HG03457 (cell line): ENCODE measurements at regions not wholly inside any gene's neighbourhood (a gene's known extent, or its start where the extent isn't known, plus 50 kb on each side); places are given as distances from the start of the nearest gene placed in this dataset.
"Not testable (repeated sequence)": the region's sequence is repeated elsewhere in the genome, so short reads cannot be mapped to it uniquely, and the experiment has no call there.

ENCODE experiments used
- ATAC-seq: cut with Tn5 transposase; IDR thresholded peaks from one replicate; pipeline ENCODE4 v1.9.1; 2021; ENCODE audit warnings: moderate number of reproducible peaks; ENCODE audit not compliant: unreplicated experiment

DNA sequence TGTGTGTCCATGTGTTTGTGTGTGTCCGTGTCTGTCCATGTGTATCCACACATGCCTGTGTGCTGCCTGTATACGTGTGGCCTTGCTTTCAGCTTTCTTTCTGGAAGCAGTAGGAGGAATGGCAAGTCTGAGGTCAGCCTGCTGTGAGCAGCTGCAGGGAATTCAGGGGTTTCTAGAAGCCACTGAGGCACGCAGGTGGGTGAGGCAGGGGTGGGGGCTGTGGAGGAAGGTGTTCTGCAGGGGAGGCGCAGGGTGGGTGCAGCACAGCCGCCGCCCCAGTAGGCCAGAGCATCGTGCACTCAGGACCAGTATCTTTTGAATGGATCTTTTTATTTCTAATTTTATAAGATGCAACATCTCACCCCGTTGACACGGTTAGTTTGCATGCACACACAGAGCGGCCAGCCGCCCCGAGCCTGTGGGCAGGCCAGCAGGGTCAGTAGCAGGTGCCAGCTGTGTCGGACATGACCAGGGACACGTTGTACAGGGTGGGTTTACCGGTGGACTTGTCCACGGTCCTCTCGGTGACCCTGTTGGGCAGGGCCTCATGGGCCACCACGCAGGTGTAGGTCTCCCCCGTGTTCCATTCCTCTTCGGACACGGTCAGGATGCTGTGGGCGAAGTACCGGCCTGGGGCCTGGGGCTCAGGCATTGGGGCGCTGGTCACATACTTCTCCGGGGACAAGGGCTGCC, 327.7 kb downstream of the TMEM121 start:
- no peak for ATAC-seq

DNA sequence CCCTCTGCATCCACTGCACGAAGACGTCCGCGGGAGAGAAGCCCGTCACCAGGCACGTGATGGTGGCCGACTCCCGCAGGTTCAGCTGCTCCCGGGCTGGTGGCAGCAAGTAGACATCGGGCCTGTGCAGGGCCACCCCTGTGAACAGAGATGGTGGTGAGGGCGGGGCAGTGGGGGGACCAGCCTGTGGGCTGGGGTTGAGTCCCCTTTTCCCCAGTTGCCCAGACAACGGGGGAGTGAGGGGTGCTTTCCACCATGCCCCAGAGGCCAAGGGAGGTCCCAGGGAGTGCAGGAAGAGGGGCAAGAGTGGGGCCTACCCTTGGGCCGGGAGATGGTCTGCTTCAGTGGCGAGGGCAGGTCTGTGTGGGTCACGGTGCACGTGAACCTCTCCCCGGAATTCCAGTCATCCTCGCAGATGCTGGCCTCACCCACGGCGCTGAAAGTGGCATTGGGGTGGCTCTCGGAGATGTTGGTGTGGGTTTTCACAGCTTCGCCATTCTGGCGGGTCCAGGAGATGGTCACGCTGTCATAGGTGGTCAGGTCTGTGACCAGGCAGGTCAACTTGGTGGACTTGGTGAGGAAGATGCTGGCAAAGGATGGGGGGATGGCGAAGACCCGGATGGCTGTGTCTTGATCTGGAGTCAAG, 328.3 kb downstream of the TMEM121 start:
- ATAC-seq, result no peak

DNA sequence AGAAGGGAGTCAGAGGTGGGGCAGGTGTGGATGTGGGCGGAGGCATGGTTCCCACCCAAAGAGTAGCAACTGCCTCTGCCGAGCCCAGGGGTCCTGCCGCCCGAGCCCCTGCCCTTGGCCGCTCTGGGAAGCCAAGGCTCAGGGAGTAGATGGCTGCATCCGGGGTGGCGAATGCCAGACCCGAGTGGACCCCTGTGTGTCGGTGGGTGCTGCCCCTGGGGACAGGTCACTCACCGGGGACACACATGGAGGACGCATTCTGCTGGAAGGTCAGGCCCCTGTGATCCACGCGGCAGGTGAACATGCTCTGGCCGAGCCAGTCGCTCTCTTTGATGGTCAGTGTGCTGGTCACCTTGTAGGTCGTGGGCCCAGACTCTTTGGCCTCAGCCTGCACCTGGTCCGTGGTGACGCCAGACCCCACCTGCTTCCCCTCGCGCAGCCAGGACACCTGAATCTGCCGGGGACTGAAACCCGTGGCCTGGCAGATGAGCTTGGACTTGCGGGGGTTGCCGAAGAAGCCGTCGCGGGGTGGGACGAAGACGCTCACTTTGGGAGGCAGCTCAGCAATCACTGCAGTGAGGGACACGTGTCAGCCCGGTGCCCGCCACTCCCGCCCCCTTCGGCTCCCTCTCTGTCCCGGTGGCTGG, 329.0 kb downstream of the TMEM121 start:
- no peak for ATAC-seq

DNA sequence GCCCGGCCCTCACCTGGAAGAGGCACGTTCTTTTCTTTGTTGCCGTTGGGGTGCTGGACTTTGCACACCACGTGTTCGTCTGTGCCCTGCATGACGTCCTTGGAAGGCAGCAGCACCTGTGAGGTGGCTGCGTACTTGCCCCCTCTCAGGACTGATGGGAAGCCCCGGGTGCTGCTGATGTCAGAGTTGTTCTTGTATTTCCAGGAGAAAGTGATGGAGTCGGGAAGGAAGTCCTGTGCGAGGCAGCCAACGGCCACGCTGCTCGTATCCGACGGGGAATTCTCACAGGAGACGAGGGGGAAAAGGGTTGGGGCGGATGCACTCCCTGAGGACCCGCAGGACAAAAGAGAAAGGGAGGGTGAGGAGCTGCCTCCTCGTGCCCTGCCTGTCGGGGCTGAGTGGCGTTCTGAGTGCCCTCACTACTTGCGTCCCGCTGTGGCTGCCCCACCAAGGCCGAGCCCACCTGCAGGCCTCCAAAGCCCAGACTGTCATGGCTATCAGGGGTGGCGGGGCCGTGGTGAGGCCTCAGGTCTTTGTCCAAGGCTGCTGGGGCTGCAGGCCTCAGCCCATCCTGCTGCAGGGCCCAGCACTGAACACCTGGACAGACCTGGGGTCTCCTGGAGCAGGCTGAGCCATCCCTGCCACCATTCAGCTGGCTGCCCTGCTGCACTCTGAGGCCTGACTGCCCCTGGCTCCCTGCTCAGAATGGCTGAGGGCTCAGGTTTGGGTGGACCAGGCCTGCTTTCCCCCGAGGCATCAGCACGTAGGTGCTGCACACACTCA, 329.7 kb downstream of the TMEM121 start:
- no peak for ATAC-seq

DNA sequence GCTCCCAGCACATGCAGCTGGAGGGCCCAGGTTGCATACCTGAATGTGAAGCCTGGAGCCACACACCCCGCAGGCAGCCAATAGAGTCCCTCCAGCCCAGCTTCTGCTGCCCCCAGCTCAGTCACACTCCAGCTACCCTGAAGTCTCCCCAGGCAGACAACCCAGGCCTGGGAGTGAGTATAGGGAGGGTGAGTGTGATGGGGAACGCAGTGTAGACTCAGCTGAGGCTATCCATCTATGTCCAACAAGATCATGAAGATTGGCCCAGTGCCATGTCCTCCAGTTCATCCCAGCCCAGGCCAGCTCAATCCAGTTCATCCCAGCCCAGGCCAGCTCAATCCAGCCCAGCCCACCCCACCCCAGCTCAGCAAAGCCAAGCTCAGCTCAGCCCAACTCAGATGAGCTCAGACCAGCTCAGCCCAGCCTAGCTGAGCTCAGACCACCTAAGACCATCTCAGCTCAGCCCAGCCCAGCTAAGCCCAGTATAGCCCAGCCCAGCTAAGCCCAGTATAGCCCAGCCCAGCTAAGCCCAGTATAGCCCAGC, 330.4 kb downstream of the TMEM121 start:
- ATAC-seq, result no peak

DNA sequence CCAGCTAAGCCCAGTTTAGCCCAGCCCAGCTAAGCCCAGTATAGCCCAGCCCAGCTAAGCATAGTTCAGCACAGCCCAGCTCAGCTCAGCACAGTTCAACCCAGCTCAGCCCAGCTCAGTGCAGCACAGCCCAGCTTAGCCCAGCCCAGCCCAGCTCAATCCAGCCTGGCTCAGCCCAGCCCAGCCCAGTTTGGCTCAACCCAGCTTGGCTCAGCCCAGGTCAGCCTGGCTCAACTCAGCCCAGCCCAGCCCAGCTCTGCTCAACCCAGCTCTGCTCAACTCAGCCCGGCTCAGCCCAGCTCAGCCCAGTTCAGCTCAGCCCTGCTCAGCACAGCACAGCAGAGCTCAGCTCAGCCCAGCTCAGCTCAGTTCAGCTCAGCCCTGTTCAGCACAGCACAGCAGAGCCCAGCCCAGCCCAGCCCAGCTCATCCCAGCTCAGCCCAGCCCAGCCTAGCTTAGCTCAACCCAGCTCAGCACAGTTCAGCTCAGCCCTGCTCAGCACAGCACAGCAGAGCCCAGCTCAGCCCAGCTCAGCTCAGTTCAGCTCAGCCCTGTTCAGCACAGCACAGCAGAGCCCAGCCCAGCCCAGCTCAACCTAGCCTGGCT, 330.9 kb downstream of the TMEM121 start:
- ATAC-seq, result no peak

DNA sequence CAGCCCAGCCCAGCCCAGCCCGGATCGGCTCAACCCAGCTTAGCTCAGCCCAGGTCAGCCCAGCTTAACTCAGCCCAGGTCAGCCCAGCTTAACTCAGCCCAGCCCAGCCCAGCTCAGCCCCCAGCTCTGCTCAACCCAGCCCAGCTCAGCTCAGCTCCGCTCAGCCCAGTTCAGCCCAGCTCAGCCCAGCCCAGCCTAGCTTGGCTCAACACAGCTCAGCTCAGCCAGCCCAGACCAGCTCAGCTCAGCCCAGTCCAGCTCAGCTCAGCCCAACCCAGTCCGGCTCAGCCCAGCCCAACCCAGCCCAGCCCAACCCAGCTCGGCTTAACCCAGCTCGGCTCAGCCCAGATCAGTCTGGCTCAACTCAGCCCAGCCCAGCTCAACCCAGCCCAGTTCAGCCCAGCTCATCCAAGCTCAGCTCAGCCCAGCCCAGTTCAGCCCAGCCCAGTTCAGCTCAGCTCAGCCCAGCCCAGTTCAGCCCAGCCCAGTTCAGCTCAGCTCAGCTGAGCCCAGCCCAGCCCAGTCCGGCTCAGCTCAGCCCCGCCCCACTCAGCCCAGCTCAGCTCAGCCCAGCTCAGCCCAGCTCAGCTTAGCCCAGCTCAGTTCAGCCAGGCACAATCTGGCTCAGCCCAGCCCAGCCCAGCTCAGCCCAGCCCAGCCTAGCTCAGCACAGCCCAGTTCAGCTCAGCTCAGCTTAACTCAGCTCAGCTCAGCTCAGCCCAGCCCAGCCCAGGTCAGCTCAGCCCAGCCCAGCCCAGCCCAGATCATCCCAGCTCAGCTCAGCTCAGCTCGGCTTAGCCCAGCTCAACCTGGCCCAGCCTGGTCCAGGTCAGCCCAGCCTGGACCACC, 331.7 kb downstream of the TMEM121 start:
- ATAC-seq, result no peak

DNA sequence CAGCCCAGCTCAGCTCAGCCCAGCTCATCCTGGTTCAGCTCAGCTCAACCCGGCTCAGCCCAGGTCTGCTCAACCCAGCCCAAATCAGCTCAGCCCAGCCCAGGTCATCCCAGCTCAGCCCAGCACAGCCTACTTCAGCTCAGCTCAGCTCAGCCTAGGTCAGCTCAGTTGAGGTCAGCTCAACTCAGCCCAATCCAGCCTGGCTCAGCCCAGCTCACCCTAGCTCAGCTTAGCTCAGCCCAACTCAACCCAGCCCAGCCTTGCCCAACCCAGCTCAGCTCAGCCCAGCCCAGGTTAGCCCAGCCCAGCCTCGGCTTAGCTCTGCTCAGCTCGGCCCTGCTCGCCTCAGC, 332.3 kb downstream of the TMEM121 start:
- ATAC-seq, result no peak

DNA sequence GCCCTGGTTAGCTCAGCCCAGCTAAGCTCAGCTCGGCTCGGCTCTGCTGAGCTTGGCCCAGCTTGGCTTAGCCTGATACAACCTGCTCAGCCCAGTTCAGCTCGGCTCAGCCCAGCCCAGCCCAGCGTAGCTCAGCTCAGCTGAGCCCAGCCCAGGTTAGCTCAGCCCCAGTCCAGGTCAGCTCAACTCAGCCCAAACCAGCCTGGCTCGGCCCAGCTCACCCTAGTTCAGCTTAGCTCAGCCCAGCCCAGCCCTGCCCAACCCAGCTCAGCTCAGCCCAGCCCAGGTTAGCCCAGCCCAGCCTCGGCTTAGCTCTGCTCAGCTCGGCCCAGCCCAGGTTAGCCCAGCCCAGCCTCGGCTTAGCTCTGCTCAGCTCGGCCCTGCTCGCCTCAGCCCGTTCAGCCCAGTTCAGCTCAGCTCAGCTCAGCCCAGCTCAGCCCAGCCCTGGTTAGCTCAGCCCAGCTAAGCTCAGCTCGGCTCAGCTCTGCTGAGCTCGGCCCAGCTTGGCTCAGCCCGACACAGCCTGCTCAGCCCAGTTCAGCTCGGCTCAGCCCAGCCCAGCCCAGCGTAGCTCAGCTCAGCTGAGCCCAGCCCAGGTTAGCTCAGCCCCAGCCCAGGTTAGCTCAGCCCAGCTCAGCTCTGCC, 332.8 kb downstream of the TMEM121 start:
- not testable (repeated sequence) for ATAC-seq

DNA sequence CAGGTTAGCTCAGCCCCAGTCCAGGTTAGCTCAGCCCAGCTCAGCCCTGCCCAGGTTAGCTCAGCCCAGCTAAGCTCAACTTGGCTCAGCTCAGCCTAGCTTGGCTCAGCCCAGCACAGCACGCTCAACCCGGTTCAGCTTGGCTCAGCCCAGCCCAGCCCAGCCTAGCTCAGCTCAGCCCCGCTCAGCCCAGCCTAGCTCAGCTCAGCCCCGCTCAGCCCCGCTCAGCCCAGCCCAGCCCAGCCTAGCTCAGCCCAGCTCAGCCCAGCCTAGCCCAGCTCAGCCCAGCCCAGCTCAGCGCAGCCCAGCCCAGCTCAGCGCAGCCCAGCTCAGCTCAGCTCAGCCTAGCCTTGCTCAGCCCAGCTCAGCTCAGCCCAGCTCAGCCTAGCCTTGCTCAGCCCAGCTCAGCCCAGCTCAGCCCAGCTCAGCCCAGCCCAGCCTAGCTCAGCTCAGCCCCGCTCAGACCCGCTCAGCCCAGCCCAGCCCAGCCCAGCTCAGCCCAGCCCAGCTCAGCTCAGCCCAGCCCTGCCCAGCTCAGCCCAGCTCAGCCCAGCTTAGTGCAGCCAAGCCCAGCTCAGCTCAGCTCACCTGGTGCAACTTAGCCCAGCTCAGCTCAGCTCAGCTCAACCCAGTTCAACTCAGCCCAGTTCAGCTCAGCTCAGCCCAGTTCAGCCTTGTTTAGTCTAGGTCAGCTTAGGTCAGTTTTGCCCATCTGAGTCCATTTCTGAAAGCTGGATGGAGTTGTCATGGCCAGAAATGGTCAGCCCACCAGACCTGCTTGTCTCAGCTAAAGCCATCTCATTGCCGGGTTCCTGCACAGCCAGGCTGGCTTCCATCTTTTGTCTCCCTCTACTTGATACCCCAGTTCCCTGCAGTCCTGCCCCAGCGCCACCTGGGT, 333.6 kb downstream of the TMEM121 start:
- ATAC-seq, result no peak

DNA sequence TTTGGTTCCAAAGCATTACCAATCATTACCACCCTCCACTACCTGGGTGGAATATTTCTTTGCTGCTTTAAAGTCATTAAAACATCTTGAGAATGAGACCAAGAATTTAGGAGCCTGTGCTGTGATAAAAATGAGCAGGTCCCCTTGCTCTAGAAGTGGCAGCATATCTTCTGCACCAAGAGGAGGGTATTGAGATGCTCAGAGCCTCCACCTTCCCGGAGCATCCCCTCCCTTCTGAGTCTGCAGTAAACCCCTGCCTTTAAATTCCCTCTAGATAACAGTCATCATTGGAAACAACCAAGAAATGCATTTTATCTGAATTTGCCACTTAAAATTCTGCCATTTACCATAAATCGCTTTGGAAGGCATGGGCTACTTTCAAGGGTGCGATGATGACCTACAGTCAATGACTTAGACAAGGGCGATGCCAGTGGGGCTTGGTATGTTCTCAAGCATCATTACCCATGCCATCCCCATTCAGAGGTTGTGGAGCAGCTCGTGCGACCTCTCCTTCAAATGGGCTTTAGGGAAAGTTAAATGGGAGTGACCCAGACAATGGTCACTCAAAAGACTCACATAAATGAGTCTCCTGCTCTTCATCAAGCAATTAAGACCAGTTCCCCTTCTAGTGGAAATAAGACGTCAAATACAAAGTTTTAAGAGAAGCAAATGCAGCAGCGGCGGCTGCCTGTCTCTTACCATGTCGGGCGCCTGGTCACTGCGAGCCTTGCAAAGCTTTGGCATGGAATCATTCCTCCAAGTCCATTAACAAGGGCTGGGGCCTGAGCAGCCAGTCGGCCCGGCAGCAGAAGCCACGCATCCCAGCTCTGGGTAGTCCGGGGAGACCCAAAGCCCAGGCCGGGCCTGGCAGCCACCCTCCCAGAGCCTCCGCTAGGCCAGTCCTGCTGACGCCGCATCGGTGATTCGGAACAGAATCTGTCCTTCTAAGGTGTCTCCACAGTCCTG, 334.5 kb downstream of the TMEM121 start:
- ATAC-seq, result no peak

DNA sequence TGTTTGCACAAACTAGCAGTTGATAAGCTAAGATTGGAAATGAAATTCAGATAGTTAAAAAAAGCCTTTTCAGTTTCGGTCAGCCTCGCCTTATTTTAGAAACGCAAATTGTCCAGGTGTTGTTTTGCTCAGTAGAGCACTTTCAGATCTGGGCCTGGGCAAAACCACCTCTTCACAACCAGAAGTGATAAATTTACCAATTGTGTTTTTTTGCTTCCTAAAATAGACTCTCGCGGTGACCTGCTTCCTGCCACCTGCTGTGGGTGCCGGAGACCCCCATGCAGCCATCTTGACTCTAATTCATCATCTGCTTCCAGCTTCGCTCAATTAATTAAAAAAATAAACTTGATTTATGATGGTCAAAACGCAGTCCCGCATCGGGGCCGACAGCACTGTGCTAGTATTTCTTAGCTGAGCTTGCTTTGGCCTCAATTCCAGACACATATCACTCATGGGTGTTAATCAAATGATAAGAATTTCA, 335.6 kb downstream of the TMEM121 start:
- no peak for ATAC-seq

DNA sequence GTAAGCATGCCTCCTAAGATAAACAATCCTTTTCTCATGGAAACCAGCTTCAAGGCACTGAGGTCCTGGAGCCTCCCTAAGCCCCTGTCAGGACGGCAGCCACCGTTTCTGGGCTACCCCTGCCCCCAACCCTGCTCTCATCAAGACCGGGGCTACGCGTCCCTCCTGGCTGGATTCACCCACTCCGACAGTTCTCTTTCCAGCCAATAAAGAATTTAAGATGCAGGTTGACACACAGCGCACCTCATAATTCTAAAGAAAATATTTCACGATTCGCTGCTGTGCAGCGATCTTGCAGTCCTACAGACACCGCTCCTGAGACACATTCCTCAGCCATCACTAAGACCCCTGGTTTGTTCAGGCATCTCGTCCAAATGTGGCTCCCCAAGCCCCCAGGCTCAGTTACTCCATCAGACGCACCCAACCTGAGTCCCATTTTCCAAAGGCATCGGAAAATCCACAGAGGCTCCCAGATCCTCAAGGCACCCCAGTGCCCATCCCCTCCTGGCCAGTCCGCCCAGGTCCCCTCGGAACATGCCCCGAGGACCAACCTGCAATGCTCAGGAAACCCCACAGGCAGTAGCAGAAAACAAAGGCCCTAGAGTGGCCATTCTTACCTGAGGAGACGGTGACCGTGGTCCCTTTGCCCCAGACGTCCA, 336.3 kb downstream of the TMEM121 start:
- ATAC-seq, result no peak

DNA sequence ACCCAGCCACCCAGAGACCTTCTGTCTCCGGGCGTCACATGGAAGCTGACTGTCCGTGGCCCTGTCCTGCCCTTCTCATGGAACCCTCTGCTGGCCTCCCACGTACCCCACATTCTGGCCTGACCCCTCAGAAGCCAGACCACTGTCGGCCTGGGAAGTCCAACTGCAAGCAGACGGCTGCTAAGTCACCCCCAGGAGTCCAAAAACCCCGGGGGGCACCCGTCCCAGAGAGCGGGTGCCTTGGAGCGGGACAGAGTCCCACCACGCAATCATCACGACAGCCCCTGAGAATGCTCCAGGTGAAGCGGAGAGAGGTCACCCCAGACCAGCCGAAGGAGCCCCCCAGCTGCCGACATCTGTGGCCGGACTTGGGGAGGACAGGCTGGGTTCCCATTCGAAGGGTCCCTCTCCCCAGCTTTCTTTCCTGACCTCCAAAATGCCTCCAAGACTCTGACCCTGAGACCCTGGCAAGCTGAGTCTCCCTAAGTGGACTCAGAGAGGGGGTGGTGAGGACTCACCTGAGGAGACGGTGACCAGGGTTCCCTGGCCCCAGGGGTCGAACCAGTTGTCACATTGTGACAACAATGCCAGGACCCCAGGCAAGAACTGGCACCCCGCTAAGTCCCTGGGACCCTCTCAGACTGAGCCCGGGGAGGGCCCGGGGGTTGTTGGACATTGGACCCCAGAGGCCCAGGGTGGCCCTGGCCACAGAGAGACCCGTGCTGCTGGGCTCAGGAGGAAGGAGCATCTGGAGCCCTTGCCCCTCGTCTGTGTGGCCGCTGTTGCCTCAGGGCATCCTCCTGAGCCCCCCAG, 337.1 kb downstream of the TMEM121 start:
- no peak for ATAC-seq

DNA sequence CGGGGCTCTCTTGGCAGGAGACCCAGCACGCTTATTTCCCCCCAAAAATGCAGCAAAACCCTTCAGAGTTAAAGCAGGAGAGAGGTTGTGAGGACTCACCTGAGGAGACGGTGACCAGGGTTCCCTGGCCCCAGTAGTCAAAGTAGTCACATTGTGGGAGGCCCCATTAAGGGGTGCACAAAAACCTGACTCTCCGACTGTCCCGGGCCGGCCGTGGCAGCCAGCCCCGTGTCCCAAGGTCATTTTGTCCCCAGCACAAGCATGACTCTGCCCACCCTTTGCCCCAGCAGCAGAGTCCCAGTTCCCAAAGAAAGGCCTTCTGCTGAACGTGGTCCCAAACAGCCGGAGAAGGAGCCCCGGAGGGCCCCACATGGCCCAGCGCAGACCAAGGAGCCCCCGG, 337.7 kb downstream of the TMEM121 start:
- ATAC-seq, result no peak
